Peyer's patch (tissue), 4 donors: ENCODE measurements at regions not wholly inside any gene's neighbourhood (a gene's known extent, or its start where the extent isn't known, plus 50 kb on each side); places are given as distances from the start of the nearest gene placed in this dataset.

ENCODE experiments used
- DNase-seq, 3 donors: peaks; one replicate each; pipeline ENCODE4 v3.0.0-alpha.2; 2017 to 2019
- H3K27ac ChIP-seq, 4 donors: fragments of 200-600 bp; sonication (generic); one replicate each; pipeline ENCODE4 v1.5.1; 2016 to 2019
- H3K27me3 ChIP-seq, 2 donors: fragments of 200-600 bp; sonication (generic); one replicate each; pipeline ENCODE4 v1.5.1; 2019
- H3K36me3 ChIP-seq, 3 donors: fragments of 200-600 bp; sonication (generic); one replicate each; pipeline ENCODE4 v1.5.1; 2016 to 2019
- H3K4me1 ChIP-seq, 4 donors: fragments of 200-600 bp; sonication (generic); one replicate each; pipeline ENCODE4 v1.5.1; 2016 to 2019
- H3K4me3 ChIP-seq, 4 donors: fragments of 200-600 bp; sonication (generic); 1 replicate in 3 of 4; 2 replicates in 1 of 4; pipeline ENCODE4 v1.5.1; 2016 to 2019; ENCODE audit warnings: mild to moderate bottlenecking in 1 of 4
- H3K9me3 ChIP-seq, 4 donors: fragments of 200-600 bp; sonication (generic); one replicate each; pipeline ENCODE4 v1.5.1; 2016 to 2019; ENCODE audit warnings: mild to moderate bottlenecking in 1 of 4
- POLR2A ChIP-seq, 2 donors: fragments of 450-650 bp; IDR thresholded peaks; one replicate each; pipeline ENCODE4 v1.5.1; 2017; ENCODE audit warnings: antibody characterized with exemption in 2 of 2, mild to moderate bottlenecking in 2 of 2, moderate library complexity in 2 of 2
- TF ChIP-seq, protein P1 (sequence below), 6 experiments: fragments of 450-650 bp in 4 of 6; fragments of 200-600 bp in 2 of 6; sonication (generic) in 1 of 6; IDR thresholded peaks; one replicate each; pipeline ENCODE4 v1.5.1; 2017 to 2019; ENCODE audit warnings: antibody characterized with exemption in 6 of 6, mild to moderate bottlenecking in 3 of 6, moderate library complexity in 1 of 6

DNA sequence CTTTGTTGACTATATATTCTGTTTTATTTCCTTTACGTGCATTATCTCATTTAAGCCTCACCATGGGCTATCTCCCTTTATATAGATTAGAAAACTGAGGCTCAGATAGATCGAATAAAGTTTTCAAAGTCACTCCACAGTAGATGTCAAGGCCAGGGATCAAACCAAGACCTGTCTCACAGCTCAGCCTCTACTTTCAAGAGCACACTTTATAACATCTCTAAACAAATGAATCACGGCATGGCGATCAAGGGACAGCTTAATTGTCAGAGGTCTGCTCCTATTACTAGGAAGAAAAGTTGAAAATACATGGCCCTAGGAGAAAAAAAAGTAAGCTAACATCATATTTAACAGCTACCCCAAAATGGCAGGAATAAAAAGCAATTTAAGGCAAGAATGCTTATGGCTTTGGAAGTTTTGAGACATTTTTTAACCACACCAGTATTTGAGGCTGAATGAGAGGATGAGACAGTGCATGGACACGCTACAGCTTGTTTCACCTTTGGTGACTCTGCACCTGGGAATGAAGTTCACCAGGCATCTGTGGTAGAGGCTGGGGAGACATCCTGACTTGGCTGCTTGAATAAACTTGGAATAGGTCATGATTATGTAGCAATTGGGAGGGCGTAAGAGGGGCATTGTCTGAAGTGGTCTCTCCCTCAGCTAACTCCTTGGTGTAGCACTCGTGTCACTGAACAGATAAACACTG is 486.8 kb upstream of the WWC1 start:
- no peaks in the 10 kb centered on the region for H3K36me3 ChIP-seq
- no peaks in the 10 kb centered on the region for H3K9me3 ChIP-seq
- H3K27me3 ChIP-seq = no peaks in the 10 kb centered on the region
- DNase-seq = no peak
- H3K27ac ChIP-seq = no peak overlapping the region
- TF ChIP-seq, protein P1, sequence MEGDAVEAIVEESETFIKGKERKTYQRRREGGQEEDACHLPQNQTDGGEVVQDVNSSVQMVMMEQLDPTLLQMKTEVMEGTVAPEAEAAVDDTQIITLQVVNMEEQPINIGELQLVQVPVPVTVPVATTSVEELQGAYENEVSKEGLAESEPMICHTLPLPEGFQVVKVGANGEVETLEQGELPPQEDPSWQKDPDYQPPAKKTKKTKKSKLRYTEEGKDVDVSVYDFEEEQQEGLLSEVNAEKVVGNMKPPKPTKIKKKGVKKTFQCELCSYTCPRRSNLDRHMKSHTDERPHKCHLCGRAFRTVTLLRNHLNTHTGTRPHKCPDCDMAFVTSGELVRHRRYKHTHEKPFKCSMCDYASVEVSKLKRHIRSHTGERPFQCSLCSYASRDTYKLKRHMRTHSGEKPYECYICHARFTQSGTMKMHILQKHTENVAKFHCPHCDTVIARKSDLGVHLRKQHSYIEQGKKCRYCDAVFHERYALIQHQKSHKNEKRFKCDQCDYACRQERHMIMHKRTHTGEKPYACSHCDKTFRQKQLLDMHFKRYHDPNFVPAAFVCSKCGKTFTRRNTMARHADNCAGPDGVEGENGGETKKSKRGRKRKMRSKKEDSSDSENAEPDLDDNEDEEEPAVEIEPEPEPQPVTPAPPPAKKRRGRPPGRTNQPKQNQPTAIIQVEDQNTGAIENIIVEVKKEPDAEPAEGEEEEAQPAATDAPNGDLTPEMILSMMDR (IDR thresholded peaks at IDR 0.05) = no peak
- no peak for TF ChIP-seq POLR2A (IDR thresholded peaks at IDR 0.05)
- H3K4me1 ChIP-seq = no peaks in the 10 kb centered on the region
- H3K4me3 ChIP-seq = no peak overlapping the region

DNA sequence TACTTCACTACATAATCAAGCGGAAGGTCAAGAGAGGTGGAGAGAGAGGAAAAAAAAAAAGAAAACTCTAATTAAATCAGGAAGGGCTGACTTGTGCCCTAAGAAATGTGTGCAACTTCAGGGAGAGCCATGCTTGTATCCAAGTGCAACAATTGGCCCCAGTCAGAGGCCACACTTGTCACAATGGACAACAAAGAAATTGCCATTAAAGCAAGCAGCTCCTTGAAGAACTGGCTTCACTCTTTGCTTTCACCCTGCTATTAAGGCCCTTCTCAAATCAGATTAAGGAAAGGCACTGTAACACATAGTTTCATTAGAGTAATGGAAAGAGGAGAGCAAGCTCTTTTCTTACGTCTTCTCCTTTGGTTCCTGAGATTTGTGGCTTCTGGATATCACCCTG is 480.9 kb upstream of the WWC1 start:
- Histone ChIP-seq H3K36me3 (no peaks in the 10 kb centered on the region), H3K4me1 (no peaks in the 10 kb centered on the region), H3K27ac (no peak overlapping the region), H3K27me3 (no peaks in the 10 kb centered on the region), H3K4me3 (no peak overlapping the region), H3K9me3 (no peaks in the 10 kb centered on the region)
- no peak for DNase-seq
- TF ChIP-seq, protein P1 (IDR thresholded peaks at IDR 0.05) = no peak
- TF ChIP-seq POLR2A (IDR thresholded peaks at IDR 0.05) = no peak

DNA sequence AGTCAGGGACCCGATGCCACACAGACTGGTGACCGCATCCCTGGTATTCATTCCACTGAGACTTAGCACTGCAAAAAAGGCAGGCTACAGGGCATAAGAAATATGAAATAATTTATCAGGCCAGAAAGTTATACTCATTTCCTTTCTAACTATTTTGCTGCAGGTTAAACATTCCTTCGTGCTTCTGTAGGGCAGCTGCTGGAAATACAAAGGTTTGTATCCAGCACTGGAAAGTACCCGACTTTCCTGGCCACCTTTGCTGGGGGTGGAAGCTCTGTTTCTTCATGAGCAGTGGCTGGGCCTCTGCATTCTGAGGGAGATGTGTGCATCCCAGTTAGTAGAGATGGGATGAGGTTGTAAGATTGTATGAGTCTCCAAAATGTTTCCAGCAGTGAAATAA is 478.6 kb upstream of the WWC1 start:
- H3K4me3 ChIP-seq = no peak overlapping the region
- H3K27ac ChIP-seq = no peak overlapping the region
- H3K4me1 ChIP-seq = no peaks in the 10 kb centered on the region
- DNase-seq = no peak
- no peaks in the 10 kb centered on the region for H3K9me3 ChIP-seq
- H3K27me3 ChIP-seq = no peaks in the 10 kb centered on the region
- TF ChIP-seq, protein P1 (IDR thresholded peaks at IDR 0.05) = no peak
- TF ChIP-seq POLR2A (IDR thresholded peaks at IDR 0.05) = no peak
- no peaks in the 10 kb centered on the region for H3K36me3 ChIP-seq

DNA sequence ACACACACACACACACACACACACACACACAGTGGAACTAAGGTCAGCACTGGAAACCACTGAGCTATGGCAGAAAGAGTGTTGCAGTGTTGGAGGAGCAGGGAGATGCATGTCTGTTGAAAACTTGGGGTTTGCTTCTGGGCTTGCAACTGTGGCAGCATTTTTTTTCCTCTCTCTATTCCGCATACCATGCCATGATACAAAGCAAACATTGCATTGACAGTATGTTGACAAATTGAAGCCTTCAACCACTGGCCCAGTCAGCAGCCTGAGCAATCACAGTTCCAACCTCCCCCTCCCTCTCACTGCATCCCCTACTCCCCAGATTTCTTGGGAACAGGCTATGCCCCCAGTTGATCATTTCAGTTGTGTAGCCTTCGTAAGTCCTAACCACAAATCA is 478.1 kb upstream of the WWC1 start:
- H3K27ac ChIP-seq = no peak overlapping the region
- DNase-seq = no peak

DNA sequence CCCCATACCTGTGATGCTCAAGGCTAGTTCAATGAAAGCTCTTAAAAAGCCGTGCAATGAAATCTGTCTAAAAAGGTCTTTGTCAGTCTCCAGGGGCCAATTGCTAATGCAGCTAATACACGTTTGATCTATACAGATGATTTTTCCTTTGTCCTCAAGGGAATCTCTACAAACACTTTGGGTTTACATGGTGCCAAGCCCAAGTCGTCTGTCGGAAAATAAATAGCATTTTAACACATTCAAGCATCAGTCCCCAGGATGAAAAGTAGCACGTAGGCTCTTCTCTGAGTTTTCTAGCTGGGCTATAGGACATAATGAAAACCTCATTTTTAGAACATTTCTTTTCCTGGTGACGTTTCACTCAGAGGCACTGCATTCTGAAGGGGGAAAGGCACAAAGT is 477.4 kb upstream of the WWC1 start:
- Histone ChIP-seq H3K4me1 (no peaks in the 10 kb centered on the region), H3K27ac (no peak overlapping the region), H3K27me3 (no peaks in the 10 kb centered on the region)

More for the DNA sequence above, 478.1 kb upstream of the WWC1 start:
- H3K4me1 ChIP-seq = no peaks in the 10 kb centered on the region
- no peaks in the 10 kb centered on the region for H3K36me3 ChIP-seq
- no peak overlapping the region for H3K4me3 ChIP-seq
- TF ChIP-seq POLR2A (IDR thresholded peaks at IDR 0.05) = no peak
- TF ChIP-seq, protein P1 (IDR thresholded peaks at IDR 0.05) = no peak
- H3K27me3 ChIP-seq = no peaks in the 10 kb centered on the region
- H3K9me3 ChIP-seq = no peaks in the 10 kb centered on the region

More for the DNA sequence above, 477.4 kb upstream of the WWC1 start:
- Histone ChIP-seq H3K36me3 (no peaks in the 10 kb centered on the region), H3K4me3 (no peak overlapping the region), H3K9me3 (no peaks in the 10 kb centered on the region)
- no peak for TF ChIP-seq POLR2A (IDR thresholded peaks at IDR 0.05)
- TF ChIP-seq, protein P1 (IDR thresholded peaks at IDR 0.05) = no peak
- DNase-seq = no peak
